H1 (cell line): ENCODE measurements at regions not wholly inside any gene's neighbourhood (a gene's known extent, or its start where the extent isn't known, plus 50 kb on each side); places are given as distances from the start of the nearest gene placed in this dataset.

Source experiments
- CBX8 ChIP-seq: fragments of 300-800, 300-1000 bp; sonication (generic); IDR thresholded peaks from 2 replicates; pipeline ENCODE4 v1.7.1; 2016; ENCODE audit warnings: low read depth, low read length, borderline replicate concordance
- CTBP2 ChIP-seq: IDR thresholded peaks from 2 replicates; pipeline ENCODE4 v1.7.0; 2011; ENCODE audit warnings: borderline replicate concordance, mild to moderate bottlenecking, moderate library complexity, mixed read lengths, low read length; ENCODE audit not compliant: insufficient read depth, insufficient read length
- CTCF ChIP-seq, 3 experiments: IDR thresholded peaks; 1 replicate in 2 of 3; 2 replicates in 1 of 3; pipeline versions ENCODE4 v1.5.1 to v1.6.1; 2011; ENCODE audit warnings: low read length in 3 of 3, mild to moderate bottlenecking in 3 of 3, inconsistent platforms in 2 of 3, low read depth in 1 of 3, moderate library complexity in 1 of 3; ENCODE audit not compliant: insufficient read depth in 1 of 3; ENCODE audit errors: control extremely low read depth in 1 of 3
- EZH2 ChIP-seq: fragments of 200-600 bp; sonication (generic); IDR thresholded peaks from 2 replicates; pipeline ENCODE4 v1.7.1; 2012; ENCODE audit warnings: low read depth, mild to moderate bottlenecking, moderate library complexity, low read length, inconsistent platforms; ENCODE audit not compliant: severe bottlenecking
- RFX5 ChIP-seq: IDR thresholded peaks from 2 replicates; pipeline ENCODE4 v1.6.1; 2011; ENCODE audit warnings: low read depth, low read length, improper control_type of control experiment, borderline replicate concordance
- USF2 ChIP-seq: IDR thresholded peaks from 2 replicates; pipeline ENCODE4 v1.6.1; 2011; ENCODE audit warnings: low read length, improper control_type of control experiment
- TF ChIP-seq, protein P1 (sequence below): IDR thresholded peaks from 2 replicates; pipeline ENCODE4 v1.6.1; 2011; ENCODE audit warnings: low read depth, mild to moderate bottlenecking, low read length; ENCODE audit not compliant: insufficient read depth

GRCh38 chr16:52283584-52284375 lies 263.2 kb downstream of the TOX3 start (continued):
- no peak for TF ChIP-seq CTCF (IDR thresholded peaks at IDR 0.05; ENCODE audit: control extremely low read depth in 1 of 3, insufficient read depth in 1 of 3, low read depth in 1 of 3, low read length in 3 of 3)
- TF ChIP-seq CTBP2: no peak
- TF ChIP-seq EZH2: no peak
- no peak for TF ChIP-seq USF2
- no peak for TF ChIP-seq CBX8
- TF ChIP-seq, protein P1, sequence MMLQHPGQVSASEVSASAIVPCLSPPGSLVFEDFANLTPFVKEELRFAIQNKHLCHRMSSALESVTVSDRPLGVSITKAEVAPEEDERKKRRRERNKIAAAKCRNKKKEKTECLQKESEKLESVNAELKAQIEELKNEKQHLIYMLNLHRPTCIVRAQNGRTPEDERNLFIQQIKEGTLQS: no peak
- TF ChIP-seq RFX5: no peak
